ENCODE measurements at regions not wholly inside any gene's neighbourhood (a gene's known extent, or its start where the extent isn't known, plus 50 kb on each side); places are given as distances from the start of the nearest gene placed in this dataset.

DNA sequence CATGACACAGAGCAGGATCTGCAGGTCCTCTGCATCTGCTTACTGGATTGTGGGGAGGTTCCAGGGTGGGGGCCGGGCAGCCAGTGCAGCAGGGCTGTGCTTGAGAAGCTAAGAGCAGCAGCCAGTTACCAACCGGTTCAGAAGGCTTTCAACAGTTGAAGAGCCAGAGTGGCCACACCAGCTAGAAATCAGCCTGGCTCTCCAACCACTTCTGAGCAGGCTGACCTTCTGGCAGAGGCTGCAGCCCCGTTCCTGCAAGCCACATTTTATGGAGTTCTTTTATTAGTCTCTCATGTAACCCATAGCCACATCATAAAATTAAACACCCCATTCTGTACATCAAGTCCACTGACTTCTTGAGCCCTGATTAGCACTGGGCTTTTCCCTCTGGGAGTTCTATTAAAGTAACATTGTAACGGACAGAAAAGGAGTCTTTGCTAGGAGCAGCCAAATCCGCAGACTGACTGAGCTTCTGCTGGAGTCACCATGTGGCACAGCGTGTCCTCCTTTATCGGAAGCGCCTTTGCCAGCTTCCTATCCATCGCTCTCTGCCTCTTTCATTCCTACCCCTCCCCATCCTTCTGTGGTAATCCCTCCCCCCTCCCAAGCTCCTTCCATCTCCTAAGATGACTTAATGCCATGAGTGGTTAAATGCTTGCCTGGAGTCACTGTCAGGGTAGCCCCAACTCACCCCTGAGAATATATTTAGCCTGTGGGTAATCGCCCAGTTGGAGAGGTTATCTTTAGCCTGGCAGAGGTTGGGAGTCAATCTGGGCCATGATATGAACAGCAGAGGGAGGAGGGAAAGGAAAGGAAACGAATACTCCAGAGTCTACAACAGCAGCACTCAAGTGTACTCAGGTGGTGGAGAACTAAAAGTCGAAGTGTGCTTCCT, 138.5 kb upstream of the HES1 start:
- DNase-seq, result no peak

DNA sequence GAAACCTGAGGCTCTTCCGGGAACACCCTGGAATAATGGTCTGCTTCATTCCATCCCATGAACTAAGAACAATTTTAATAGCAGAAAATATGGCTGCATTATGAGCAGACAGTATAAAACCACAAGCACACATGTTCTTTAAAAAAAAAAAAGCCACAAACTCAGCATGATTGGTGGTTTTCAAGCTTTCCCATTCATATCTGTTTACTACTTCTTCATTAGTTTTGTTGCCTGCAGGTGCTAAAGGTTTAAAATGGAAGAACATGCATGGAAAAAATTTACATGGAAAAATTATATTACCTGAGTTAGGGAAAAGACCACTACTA, 137.9 kb upstream of the HES1 start:
- DNase-seq, result no peak

- DNase-seq, result no peak
Observed at GRCh38 chr3:193998628-193999195, 137.2 kb upstream of the HES1 start.

DNA sequence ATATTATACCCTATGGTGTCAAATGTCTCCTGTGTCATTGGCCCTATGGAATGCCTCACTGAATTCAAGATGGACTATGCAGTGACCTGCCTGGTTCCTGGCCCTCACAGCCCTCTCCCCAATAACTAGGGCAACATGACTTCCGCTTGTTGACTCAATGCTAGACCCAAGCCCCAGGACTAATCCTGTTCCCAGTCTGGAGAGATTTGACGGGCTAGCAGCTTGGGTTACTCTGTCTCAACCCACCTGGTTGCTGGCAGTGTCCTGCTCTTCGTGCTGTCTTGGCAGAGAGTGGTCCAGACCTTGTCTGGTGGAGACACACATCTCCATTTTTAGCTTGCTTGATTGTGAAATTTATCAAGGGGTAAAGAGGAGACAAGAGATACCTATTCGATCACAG, 135.8 kb upstream of the HES1 start:
- DNase-seq, result no peak

DNA sequence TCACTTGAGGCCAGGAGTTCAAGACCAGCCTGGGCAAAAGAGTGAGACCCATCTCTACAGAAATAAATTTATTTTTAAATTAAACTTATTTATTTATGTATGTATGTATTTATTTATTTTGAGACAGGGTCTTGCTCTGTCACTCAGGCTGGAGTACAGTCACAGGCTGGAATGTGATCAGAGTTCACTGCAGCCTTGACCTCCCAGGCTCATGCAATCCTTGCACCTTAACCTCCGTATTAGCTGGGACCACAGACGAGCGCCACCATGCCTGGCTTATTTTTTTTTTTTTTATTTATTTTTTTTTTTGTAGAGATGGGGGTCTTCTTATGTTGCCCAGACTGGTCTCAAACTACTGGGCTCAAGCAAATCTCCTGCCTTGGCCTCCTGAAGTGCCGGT, 135.2 kb upstream of the HES1 start:
- no peak for DNase-seq

DNA sequence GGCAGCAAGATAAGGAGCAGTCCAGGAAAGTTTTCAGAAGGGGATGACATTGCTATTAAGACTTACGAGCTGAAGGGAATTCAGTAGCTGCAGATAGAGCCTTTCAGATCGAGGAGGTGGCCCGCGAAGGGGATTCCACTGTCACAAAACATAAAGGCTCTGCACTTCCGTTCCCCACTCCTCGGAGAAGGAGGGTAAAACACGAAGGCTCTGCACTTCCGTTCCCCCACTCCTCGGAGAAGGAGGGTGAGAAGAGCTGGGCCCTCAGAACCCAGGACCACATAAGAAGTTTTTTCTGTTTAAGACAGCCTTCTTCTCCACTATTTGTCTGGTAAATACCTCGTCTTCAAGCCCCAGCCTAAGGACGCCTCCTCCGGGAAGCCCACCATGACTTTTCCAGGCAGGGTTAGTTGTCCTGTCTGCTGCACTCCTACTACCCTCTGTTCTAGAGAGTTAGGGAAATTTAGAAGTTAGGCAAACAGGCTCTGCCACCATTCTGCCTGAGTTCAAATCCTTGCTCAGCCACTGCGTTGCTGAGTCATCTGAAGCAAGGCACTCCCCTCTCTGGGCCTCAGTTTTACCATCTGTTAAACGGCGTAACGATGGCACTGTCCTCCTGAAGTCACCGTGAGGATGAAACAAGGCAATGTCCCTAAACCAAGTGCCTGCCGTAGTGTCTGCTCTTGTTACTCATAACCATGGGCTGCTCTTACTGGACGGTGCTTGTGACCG, 134.1 kb upstream of the HES1 start:
- DNase-seq, result no peak

DNA sequence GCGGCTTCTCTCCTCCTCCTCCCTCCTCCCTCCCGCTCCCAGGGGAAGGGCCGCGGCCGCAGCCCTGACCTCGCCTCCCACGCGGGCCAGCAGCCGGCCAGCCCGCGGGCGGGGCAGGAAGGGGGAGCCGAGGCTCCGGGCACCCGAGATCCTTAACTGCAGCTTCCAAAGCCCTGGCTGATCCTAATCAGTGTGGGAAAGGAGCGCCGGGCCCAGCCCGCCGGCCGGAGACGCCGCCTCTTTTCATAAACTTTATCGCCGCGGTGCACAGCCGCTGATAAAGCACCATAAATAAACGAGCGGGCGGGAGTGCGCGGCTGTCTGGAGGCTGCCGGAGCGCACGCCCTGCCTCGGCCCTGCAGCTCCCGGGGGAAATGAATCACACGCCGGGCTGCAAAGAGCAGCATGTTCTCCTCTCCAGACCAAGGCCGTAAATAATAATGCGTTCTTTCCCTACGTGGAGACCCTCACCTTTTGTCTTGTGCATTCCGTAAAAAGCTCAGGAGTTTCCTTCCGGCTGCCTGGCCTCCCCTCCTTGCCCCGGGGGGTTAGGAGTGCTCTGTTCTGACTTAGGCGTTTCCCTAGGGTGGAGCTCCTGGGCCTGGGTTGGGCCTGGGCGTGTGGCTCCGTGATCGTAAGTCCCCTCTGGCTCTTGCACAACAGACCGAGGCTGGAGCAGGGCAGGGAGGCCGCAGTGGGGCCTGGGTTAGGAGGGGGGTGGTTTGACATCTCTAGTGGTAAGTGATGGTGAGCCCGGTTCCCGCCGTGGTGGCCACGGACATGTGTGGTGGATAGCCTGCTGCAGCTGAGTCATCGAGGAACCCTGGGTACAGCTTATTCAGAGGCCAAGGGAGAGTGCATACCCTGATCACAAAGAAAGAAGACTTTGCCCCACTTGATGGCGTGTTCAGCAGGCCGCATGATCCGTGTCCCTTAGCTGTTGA, 132.6 kb upstream of the HES1 start:
- DNase-seq, result peak; percentile 58 to 72

DNA sequence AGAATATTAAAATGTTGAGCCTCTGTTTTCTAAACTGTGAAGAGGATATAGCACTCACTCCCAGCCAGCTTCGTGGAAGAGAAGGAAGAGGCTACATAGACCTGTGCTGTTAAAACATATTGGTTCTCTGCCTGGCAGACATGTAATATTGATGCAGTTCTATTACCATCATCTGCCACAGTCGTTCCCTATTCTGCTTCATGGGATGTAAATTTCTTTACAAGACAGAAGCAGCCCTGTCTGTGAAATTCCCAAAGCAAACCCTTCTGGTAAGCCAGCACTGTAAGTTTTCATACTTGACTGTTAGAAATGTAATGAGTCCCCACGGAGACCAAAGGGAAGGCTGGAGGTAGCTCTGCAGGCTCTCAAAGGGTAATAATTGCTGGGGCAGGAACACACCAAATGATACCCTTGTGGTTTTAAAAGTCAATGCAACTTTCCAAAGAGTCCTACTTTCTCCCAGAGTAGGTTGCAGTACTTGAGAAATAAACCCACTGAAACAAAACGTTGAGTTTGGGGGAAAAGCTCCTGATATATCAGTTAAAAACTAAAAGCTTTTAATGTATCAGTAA, 129.9 kb upstream of the HES1 start:
- DNase-seq, result no peak

DNA sequence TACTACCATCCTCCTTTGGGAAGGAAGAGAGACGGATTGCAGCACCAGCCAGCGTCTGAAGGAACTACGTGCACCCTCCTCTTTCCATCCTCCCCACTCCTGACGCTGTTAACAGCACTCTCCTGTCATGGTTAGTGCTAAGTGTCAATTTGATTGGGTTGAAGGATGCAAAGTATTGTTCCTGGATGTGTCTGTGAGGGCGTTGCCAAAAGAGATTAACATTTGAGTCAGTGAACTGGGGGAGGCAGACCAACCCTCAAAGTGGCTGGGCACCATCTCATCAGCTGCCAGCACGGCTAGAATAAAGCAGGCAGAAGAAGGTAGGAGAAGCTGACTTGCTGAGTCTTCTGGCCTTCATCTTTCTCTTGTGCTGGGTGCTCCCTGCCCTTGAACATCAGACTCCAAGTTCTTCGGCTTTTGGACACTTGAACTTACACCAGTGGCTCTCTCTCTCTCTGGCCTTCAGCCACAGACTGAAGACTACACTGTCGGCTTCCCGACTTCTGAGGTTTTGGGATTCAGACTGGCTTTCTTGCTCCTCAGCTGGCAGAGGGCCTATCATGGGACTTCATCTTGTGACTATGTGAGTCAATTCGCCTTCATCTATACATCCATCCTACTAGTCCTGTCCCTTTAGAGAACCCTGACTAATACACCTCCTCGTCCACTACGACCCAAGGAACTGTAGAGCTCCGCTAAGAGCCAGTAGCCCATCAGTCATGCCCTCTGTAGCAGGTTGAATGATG, 128.2 kb upstream of the HES1 start:
- no peak for DNase-seq

GRCh38 chr3:194009019-194009418, 126.9 kb upstream of the HES1 start:
- DNase-seq, result peak in 1 of 2 experiments; percentile 21

DNA sequence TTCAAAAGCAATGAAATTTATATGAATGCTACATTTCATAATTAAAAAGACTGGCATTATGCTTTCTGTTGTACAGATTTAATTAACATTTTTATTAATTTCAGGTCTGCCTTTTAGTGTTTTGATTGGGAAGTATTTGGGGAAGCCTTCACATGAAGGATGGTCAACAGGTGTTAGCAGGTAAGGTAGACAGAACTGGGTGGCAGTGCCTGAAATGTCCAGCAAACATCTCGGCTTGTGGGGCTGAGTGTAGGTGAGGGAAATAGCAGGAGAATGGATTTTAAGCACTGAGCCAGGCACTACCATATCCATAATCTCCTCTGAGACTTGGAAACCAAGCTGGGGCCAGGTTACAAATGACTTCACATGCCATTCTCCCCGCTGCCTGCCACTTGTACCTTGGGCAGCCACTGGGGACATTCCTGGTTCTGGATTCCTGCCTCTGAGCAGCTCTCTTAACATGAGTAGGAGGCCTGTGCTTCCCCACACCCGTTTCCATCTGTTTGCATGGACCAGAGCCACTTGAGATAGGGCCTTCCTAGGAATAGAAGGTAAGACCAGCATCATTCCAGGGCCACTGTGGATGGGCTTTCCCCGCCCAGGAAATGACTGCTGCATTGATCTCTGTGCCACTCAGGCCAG, 125.9 kb upstream of the HES1 start:
- no peak for DNase-seq

- no peak for DNase-seq
Observed at GRCh38 chr3:194011807-194012206, 124.1 kb upstream of the HES1 start.

GRCh38 chr3:194013928-194014327, 122.0 kb upstream of the HES1 start:
- DNase-seq, result no peak

- DNase-seq, result no peak
Observed at GRCh38 chr3:194014756-194015155, 121.2 kb upstream of the HES1 start.

GRCh38 chr3:194019398-194020165, 116.4 kb upstream of the HES1 start:
- DNase-seq, result no peak

DNA sequence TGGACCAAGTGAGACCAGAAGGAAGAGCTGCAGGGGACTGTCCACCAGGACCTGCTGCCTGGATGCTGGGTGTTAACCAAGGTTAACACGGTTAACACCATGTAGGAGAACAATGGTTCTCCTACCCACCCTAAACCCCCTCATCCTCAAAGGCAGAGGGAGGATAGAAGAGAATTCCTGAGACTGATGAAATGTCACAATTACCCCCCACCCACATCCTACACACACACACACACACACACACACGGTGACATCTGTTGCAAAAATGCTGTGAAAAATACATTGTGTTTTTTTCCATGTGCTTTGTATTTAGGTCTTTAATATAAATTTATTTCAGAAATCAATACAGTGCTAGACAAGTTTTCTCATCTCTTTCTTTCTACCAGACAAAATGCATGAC, 113.9 kb upstream of the HES1 start:
- DNase-seq, result no peak

DNA sequence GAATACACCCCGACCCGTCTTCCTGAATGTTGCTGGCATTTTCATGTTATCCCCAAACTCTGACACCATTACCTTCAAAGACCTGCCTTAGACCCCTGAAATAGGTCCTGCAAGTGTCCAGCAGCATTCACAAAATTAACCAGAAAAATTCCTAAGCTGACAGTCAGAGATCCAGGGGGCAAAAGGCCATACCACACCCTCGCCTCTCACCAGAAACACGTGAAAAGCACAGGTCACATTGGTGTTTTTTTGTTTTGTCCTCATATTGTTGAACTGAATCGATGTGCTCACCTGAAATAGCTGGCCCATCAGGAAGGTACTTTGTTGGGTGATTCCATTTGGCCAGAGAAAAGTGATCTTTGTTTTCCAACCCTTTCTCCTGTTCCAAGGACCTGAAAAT, 113.1 kb upstream of the HES1 start:
- DNase-seq, result no peak

DNA sequence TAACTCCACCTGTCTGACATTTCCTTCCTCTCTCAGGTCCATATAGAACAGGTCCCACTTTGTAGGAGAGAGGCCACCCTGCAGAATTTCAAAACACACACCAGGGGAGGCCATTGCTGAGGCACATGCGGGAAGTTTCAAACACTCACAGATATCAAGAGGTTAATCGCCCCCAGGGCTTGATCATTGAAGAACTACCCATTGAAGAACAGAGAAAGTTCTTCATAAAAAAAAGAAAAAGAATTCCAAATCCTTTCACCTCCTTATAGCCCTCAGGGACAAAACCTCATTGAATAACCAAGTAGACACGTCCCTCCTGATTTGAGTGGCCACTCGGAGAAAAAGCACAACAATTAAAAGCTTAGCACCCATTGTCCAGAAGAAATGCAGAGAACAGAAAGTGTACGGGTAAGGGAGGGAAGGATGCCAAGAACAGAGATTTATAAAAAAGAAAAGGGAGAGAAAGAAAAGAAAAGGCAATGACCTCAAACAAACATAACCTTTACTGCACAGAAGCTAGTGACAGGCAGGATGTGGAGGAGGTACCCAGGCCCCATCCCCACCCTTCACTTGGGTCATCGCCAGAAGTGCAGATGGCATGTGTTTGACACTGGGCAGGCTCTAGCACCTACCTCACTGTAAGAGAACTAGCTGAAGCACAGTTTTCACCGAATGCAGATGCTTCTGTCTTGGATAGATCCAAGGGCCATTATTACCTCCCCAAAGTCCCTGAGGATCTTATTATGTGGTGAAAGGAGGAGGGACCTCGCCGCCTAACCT, 112.3 kb upstream of the HES1 start:
- DNase-seq, result peak; percentile 82 to 91

GRCh38 chr3:194025119-194025518, 110.8 kb upstream of the HES1 start:
- DNase-seq, result no peak

DNA sequence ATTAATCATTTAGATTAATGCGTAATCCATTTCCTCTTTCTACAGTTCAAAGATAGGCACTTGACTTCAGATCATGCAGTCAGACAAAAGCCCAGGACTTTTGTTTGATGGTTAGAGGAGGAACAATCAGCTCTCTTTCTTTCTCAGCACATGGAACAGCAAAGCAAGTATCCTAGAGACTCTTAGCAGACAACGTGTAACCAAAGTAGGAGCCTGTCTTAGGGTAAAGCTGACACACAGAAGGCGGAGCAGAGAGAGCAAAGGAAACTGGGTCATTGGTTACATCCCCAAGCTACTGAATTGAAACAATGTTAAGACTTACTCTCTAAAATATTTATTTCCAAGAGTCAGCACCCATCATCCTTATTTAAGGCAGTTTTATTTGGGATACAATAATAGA, 110.0 kb upstream of the HES1 start:
- DNase-seq, result no peak
